22Rv1 (cell line): ENCODE measurements at regions not wholly inside any gene's neighbourhood (a gene's known extent, or its start where the extent isn't known, plus 50 kb on each side); places are given as distances from the start of the nearest gene placed in this dataset.

ENCODE experiments used
- H3K27ac ChIP-seq: fragments of 450-650 bp; 2 replicates; pipeline ENCODE4 v1.5.1; 2017
- ZFX ChIP-seq: fragments of 450-650 bp; IDR thresholded peaks from 2 replicates; pipeline ENCODE4 v1.6.1; 2017; ENCODE audit warnings: antibody characterized with exemption, borderline replicate concordance
- TF ChIP-seq, protein P1 (sequence below): fragments of 450-650 bp; IDR thresholded peaks from 2 replicates; pipeline ENCODE4 v1.5.1; 2017; ENCODE audit warnings: mild to moderate bottlenecking

DNA sequence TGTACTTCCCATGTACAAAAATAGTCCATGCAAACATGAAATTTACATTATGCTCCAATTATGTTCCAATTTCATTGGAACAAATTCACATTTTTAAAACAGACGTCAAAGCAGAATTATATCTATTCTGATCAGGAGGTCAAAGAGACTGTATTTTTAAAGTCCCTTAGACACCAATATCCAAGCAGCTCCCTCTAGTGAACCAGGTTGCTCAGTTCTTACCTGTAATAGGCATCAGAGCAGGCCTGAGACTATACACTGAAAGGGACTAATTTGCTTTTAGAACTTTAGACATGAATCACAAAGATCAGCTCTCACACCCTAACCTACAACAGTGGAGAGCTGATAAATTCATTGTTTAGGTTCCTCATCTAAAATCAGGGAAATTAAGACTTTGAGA lies 273.9 kb downstream of the MBD2 start:
- no peak overlapping the region for H3K27ac ChIP-seq
- TF ChIP-seq ZFX: no peak
- TF ChIP-seq, protein P1, sequence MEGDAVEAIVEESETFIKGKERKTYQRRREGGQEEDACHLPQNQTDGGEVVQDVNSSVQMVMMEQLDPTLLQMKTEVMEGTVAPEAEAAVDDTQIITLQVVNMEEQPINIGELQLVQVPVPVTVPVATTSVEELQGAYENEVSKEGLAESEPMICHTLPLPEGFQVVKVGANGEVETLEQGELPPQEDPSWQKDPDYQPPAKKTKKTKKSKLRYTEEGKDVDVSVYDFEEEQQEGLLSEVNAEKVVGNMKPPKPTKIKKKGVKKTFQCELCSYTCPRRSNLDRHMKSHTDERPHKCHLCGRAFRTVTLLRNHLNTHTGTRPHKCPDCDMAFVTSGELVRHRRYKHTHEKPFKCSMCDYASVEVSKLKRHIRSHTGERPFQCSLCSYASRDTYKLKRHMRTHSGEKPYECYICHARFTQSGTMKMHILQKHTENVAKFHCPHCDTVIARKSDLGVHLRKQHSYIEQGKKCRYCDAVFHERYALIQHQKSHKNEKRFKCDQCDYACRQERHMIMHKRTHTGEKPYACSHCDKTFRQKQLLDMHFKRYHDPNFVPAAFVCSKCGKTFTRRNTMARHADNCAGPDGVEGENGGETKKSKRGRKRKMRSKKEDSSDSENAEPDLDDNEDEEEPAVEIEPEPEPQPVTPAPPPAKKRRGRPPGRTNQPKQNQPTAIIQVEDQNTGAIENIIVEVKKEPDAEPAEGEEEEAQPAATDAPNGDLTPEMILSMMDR: no peak

DNA sequence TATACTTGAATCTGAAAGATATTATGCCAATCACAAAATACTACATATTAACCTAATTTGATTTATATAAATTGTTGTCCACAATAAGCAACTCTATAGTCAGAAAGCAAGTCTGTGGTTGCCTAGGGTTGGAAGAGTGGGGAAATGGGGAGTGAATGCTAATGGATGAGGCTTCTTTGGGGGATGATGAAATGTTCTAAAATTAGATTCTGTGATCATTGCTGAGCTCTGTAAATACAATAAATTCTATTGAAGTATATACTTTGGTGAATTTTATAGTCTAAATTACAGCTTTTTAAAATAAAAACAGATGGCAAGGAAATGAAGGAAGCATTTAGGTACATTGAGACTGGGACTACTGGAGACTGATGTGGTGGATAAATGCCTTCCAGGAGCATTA lies 275.5 kb downstream of the MBD2 start:
- TF ChIP-seq, protein P1: no peak
- no peak for TF ChIP-seq ZFX
- no peak overlapping the region for H3K27ac ChIP-seq

- H3K27ac ChIP-seq: no peak overlapping the region
- TF ChIP-seq, protein P1: no peak
Observed at GRCh38 chr18:53947092-53947640, 277.3 kb downstream of the MBD2 start.

DNA sequence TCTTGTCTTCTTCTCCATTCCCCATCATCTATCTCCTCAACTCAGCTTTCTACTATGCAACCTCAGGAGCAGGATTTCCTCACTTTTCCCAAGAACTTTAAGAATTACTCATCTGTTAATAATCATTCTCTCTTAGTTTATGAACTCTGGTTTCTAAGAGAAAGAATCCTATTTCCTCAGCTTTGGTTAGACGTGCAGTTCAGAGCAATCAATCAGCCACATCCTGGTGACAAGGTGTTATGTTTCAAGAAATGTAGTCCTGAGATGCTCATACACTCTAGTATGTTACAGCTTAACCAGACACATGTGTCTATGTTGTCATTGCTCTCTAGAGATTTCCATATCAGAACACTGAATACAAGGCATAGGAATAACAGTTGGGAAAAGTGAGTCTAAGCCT lies 277.9 kb downstream of the MBD2 start:
- no peak overlapping the region for H3K27ac ChIP-seq
- TF ChIP-seq, protein P1: no peak
- no peak for TF ChIP-seq ZFX

- H3K27ac ChIP-seq: no peak overlapping the region
- TF ChIP-seq, protein P1: no peak
- no peak for TF ChIP-seq ZFX
Observed at GRCh38 chr18:53944721-53945120, 279.7 kb downstream of the MBD2 start.

GRCh38 chr18:53943326-53943860 lies 281.1 kb downstream of the MBD2 start:
- TF ChIP-seq, protein P1: no peak
- no peak for TF ChIP-seq ZFX
- no peak overlapping the region for H3K27ac ChIP-seq

- H3K27ac ChIP-seq: no peak overlapping the region
Observed at GRCh38 chr18:53941601-53942338, 282.7 kb downstream of the MBD2 start.

More at GRCh38 chr18:53941601-53942338, 282.7 kb downstream of the MBD2 start:
- no peak for TF ChIP-seq ZFX
- TF ChIP-seq, protein P1: no peak
